Activated CD8-positive, alpha-beta T cell treated with anti-CD3 and anti-CD28 coated beads, Interleukin-2, amount 10 ng/mL, durations not matched to agents 7 days and 5 days (primary cell): ENCODE measurements at regions not wholly inside any gene's neighbourhood (a gene's known extent, or its start where the extent isn't known, plus 50 kb on each side); places are given as distances from the start of the nearest gene placed in this dataset.

Experiments
- ATAC-seq: fragments of 150-1000 bp; cut with Tn5 transposase; one replicate; pipeline ENCODE4 v1.10.0; 2021; ENCODE audit warnings: moderate library complexity
- CTCF ChIA-PET: fragments of 350-600 bp; sonication (Branson Sonifier 250); formaldehyde crosslinking; loops from one replicate; lab custom pipeline; 2021; ENCODE audit warnings: antibody characterized with exemption; lab: Charles Lee
- POLR2A ChIA-PET: fragments of 350-600 bp; sonication (Branson Sonifier 250); formaldehyde crosslinking; loops from one replicate; lab custom pipeline; 2021; ENCODE audit warnings: antibody characterized with exemption; lab: Charles Lee
- DNase-seq: peaks from one replicate; pipeline ENCODE4 v3.0.0-alpha.2; 2020
- H3K27ac Mint-ChIP-seq: one replicate; pipeline ENCODE4 v1.8.0; 2021; ENCODE audit warnings: mild to moderate bottlenecking, mixed read lengths
- H3K27me3 Mint-ChIP-seq: one replicate; pipeline ENCODE4 v1.8.0; 2021; ENCODE audit warnings: low read depth, mixed read lengths
- H3K36me3 Mint-ChIP-seq: one replicate; pipeline ENCODE4 v1.8.0; 2021; ENCODE audit warnings: low read depth, mixed read lengths
- H3K4me1 Mint-ChIP-seq: one replicate; pipeline ENCODE4 v1.8.0; 2021; ENCODE audit warnings: low read depth, mixed read lengths
- H3K4me3 Mint-ChIP-seq: one replicate; pipeline ENCODE4 v1.8.0; 2021; ENCODE audit warnings: mild to moderate bottlenecking, mixed read lengths
- H3K9me3 Mint-ChIP-seq: one replicate; pipeline ENCODE4 v1.8.0; 2022; ENCODE audit warnings: mixed read lengths; ENCODE audit not compliant: insufficient read depth

DNA sequence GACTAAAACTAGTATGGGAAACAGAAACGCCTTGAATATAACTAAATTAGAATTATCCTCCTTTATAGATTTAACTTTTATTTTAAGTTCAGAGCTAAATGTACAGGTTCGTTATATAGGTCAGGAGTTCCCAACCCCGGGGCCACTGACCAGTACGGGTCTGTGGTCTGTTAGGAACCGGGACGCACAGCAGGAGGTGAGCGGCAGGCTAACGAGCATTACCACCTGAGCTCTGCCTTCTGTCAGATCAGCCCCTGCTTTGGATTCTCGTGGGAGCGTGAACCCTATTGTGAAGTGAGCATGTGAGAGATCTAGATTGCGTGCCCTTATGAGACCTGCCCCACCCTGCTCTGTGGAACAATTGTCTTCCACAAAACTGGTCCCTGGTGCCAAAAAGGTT lies 51.0 kb downstream of the FAT4 start:
- no peak overlapping the region for H3K4me3 Mint-ChIP-seq
- H3K4me1 Mint-ChIP-seq = no peaks in the 10 kb centered on the region
- ChIA-PET CTCF (no interaction called here), POLR2A (no interaction called here)
- DNase-seq (no peak), ATAC-seq (no peak)
- H3K9me3 Mint-ChIP-seq = no peaks in the 10 kb centered on the region
- no peaks in the 10 kb centered on the region for H3K36me3 Mint-ChIP-seq
- H3K27me3 Mint-ChIP-seq = no peaks in the 10 kb centered on the region
- no peak overlapping the region for H3K27ac Mint-ChIP-seq

DNA sequence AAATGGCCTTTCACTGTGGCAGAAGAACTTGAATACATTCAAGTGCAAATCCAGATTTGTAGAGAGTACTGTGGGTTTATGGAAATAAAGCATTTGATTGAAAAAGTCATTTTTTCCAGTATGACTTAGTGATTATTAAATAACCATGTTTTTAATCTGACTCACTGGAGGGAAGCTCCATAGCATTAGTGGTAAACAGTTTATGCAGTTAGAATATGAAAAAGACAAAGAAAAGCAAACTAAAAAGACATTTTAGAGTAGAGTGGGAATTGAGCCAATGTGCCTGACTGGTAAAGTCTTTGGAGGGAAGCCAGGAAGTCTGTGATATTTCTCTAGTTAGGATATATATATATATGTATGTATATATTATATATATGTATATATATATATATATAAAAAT lies 53.4 kb downstream of the FAT4 start:
- no peak for ATAC-seq
- H3K36me3 Mint-ChIP-seq = no peaks in the 10 kb centered on the region
- H3K4me1 Mint-ChIP-seq = no peaks in the 10 kb centered on the region
- ChIA-PET CTCF (no interaction called here), POLR2A (no interaction called here)
- no peaks in the 10 kb centered on the region for H3K9me3 Mint-ChIP-seq
- no peaks in the 10 kb centered on the region for H3K27me3 Mint-ChIP-seq
- no peak overlapping the region for H3K27ac Mint-ChIP-seq
- H3K4me3 Mint-ChIP-seq = no peak overlapping the region
- DNase-seq = no peak

DNA sequence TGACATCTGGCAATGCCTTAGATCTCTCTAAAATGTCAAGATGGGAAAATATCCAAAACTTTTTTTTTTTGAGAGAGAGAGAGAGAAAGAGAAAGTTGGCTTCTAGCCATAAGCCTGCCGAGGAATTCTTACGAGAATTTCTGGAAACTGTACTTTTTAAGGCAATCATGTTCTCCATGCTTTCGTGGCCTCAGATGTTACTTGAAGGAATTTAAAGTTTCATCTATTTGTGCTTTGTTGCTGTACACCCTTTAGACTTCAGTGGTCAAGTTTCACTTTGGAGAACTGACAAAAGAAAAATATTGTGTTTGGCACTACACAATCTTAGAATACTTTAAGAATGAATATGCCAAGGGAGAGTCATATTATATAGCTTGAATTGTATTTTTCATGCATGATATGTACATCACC lies 53.9 kb downstream of the FAT4 start:
- Mint-ChIP-seq H3K9me3 (no peaks in the 10 kb centered on the region), H3K27ac (no peak overlapping the region), H3K36me3 (no peaks in the 10 kb centered on the region), H3K27me3 (no peaks in the 10 kb centered on the region), H3K4me1 (no peaks in the 10 kb centered on the region), H3K4me3 (no peak overlapping the region)
- ATAC-seq (no peak), DNase-seq (no peak)
- POLR2A ChIA-PET = no interaction called here
- CTCF ChIA-PET = no interaction called here

DNA sequence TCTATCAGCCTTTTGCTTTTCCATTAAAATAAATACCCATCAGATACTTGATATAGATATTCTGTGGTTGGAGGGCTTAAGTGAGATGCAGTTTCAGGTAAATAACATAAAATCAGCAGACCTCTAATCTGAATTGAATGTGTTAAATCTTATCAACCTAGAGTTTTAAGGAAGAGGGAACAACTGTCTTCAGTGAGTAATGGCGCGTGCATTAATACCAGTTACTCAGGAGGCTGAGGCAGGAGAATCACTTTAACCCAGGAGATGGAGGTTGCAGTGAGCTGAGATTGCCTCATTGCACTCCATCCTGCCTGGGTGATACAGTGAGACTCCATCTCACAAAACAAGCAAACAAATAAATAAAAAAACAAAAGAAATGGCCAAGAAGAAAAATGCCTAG lies 54.3 kb downstream of the FAT4 start:
- H3K27ac Mint-ChIP-seq = no peak overlapping the region
- no peaks in the 10 kb centered on the region for H3K9me3 Mint-ChIP-seq
- no peak for DNase-seq
- H3K36me3 Mint-ChIP-seq = no peaks in the 10 kb centered on the region
- H3K4me3 Mint-ChIP-seq = no peak overlapping the region
- H3K27me3 Mint-ChIP-seq = no peaks in the 10 kb centered on the region
- no peak for ATAC-seq
- ChIA-PET CTCF (no interaction called here), POLR2A (no interaction called here)
- no peaks in the 10 kb centered on the region for H3K4me1 Mint-ChIP-seq

DNA sequence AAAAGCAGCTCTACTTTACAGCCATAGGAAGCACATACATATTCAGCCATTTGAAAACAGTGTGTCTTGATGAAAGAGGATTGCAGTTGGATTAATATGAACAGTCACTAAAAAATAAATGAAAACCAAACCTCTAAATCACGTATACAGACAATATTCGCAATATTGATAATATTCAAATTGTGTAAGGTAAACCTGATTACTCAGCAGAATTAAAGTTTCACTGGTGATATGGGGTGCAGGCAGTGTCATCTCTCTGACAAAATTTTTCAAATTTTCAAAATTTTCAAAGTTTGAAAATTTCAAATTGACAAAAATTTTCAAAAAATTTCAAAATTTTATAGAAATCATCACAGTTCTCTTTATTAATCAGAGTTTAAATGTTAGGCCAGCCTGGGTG lies 55.7 kb downstream of the FAT4 start:
- Mint-ChIP-seq H3K4me3 (no peak overlapping the region), H3K27me3 (no peaks in the 10 kb centered on the region), H3K9me3 (no peaks in the 10 kb centered on the region), H3K4me1 (no peaks in the 10 kb centered on the region), H3K36me3 (no peaks in the 10 kb centered on the region), H3K27ac (no peak overlapping the region)
- CTCF ChIA-PET = interaction anchor here (0.6 kb wide), 1 partner anchor 1469 kb away, joined by 3 read pairs; no protein-coding TSS in a partner anchor
- ATAC-seq (no peak), DNase-seq (no peak)
- POLR2A ChIA-PET = no interaction called here

DNA sequence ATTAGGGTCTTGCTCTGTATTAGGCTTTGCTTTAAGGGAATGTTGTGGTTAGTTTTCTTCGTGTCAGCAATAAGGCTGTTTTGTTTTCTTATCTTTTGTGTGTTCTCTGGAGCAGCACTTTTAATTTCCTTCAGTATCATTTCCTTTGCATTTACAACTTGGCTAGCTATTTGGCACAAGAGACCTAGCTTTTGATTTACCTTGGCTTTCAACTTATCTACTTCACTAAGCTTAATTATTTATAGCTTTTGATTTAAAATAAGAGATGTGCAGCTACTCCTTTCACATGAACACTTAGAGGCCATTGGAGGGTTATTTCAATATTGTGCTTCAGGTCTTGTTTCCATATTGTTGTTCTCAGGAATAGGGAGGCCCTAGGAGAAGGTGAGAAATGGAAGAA lies 68.2 kb downstream of the FAT4 start:
- Mint-ChIP-seq H3K9me3 (no peaks in the 10 kb centered on the region), H3K4me1 (no peaks in the 10 kb centered on the region), H3K36me3 (no peaks in the 10 kb centered on the region), H3K27ac (no peak overlapping the region), H3K4me3 (no peak overlapping the region), H3K27me3 (no peaks in the 10 kb centered on the region)
- CTCF ChIA-PET = no interaction called here
- no peak for DNase-seq
- ATAC-seq = no peak
- POLR2A ChIA-PET = no interaction called here

DNA sequence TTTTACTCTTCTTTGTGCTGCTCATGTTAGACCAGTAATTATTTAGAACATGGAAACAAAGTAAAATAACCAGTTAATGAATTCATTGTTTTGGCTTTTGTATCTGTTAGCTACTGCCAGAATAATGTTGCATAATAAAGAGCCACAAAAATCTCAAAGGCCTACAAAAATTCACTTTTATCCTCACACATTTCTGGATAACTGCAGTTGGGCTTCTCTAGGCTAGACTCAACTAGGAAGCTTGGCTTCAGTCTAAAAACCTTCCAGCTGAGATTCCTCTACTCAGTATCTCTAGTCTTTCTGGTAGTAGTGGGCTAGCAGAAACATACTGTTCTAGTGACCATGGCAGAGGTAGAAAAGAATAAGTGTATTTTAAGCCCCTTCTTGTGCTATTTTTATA lies 73.0 kb downstream of the FAT4 start:
- POLR2A ChIA-PET = no interaction called here
- DNase-seq (no peak), ATAC-seq (no peak)
- Mint-ChIP-seq H3K4me1 (no peaks in the 10 kb centered on the region), H3K27ac (no peak overlapping the region), H3K9me3 (no peaks in the 10 kb centered on the region), H3K36me3 (no peaks in the 10 kb centered on the region), H3K27me3 (no peaks in the 10 kb centered on the region), H3K4me3 (no peak overlapping the region)
- CTCF ChIA-PET = no interaction called here

DNA sequence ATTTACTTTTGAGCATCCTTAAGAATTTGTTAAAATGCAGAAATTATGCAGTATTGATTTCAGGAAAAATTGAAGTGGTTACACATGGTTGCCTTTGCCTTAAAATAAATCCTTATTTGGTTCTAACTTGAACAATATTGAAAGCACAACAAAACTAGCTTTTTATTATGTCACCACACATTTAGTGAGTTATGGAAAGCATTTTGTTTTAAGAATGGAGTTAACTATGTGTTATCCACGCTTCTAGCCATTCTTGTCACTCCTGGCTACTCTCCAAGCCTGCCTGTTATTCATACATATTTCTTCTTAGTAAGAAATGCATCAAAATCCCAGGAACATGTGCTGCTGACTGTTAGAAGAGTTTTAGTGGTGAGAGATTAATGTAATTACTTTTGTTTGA lies 73.9 kb downstream of the FAT4 start:
- no peak overlapping the region for H3K27ac Mint-ChIP-seq
- H3K36me3 Mint-ChIP-seq = no peaks in the 10 kb centered on the region
- no peak for ATAC-seq
- ChIA-PET CTCF (no interaction called here), POLR2A (no interaction called here)
- H3K4me1 Mint-ChIP-seq = no peaks in the 10 kb centered on the region
- no peak for DNase-seq
- no peaks in the 10 kb centered on the region for H3K27me3 Mint-ChIP-seq
- no peaks in the 10 kb centered on the region for H3K9me3 Mint-ChIP-seq
- H3K4me3 Mint-ChIP-seq = no peak overlapping the region

DNA sequence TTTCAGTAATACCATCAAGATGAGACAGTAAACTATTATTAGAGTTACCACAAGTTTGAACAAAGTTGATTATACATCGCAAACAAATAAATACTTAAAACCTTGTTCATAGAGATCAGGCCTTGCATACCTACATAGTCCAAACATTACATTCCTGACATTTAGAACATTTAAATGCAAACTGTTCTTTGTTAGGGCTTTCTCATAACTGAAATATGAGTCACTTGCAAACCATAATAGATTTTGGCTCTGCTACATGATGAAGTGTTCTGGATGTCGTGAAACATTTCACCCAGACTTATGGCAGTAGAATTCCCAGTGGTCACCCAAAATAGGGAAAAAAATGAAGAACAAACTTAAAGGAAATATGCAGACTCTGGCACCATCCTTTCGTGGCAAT lies 75.0 kb downstream of the FAT4 start:
- ChIA-PET CTCF (no interaction called here), POLR2A (no interaction called here)
- Mint-ChIP-seq H3K4me3 (no peak overlapping the region), H3K4me1 (no peaks in the 10 kb centered on the region), H3K27ac (no peak overlapping the region), H3K27me3 (no peaks in the 10 kb centered on the region), H3K36me3 (no peaks in the 10 kb centered on the region), H3K9me3 (no peaks in the 10 kb centered on the region)
- ATAC-seq (no peak), DNase-seq (no peak)

DNA sequence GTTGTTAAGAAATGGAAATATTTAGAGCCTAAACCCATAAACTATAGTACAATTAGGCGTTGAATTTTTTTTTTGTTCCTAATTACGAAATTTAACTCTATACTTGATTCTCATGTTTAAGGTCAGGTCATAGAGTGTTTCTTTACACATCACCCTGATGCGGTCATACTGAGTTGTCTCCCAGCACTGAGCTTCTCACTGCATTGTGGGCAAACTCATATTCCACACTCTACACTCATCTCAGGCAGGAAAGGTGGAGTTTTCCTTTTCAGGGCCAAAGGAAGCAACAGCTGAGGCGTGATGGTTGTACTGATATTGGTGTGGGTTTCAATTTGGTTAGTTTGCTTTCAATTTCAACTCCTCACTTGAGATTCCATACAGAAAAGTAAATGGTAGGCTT lies 75.4 kb downstream of the FAT4 start:
- ChIA-PET CTCF (no interaction called here), POLR2A (no interaction called here)
- ATAC-seq (no peak), DNase-seq (no peak)
- H3K9me3 Mint-ChIP-seq = no peaks in the 10 kb centered on the region
- H3K4me3 Mint-ChIP-seq = no peak overlapping the region
- no peak overlapping the region for H3K27ac Mint-ChIP-seq
- no peaks in the 10 kb centered on the region for H3K36me3 Mint-ChIP-seq
- H3K27me3 Mint-ChIP-seq = no peaks in the 10 kb centered on the region
- H3K4me1 Mint-ChIP-seq = no peaks in the 10 kb centered on the region

DNA sequence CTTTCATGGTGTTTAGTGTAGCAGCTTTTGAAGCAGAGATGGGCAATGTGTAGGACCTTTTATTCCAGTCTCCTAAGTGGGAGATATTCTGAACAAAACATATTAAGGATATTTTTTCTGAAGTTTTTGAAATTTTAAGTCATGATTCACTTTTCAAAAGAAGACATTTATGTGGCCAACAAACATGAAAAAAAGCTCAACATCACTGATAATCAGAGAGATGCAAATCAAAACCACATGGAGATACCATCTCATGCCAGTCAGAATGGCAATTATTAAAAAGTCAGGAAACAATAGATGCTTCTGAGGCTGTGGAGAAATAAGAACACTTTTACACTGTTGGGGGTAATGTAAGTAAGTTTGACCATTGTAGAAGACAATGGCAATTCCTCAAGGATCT lies 76.0 kb downstream of the FAT4 start:
- CTCF ChIA-PET = no interaction called here
- Mint-ChIP-seq H3K36me3 (no peaks in the 10 kb centered on the region), H3K4me1 (no peaks in the 10 kb centered on the region), H3K27me3 (no peaks in the 10 kb centered on the region), H3K27ac (no peak overlapping the region), H3K9me3 (no peaks in the 10 kb centered on the region), H3K4me3 (no peak overlapping the region)
- no peak for ATAC-seq
- DNase-seq = no peak
- POLR2A ChIA-PET = no interaction called here

DNA sequence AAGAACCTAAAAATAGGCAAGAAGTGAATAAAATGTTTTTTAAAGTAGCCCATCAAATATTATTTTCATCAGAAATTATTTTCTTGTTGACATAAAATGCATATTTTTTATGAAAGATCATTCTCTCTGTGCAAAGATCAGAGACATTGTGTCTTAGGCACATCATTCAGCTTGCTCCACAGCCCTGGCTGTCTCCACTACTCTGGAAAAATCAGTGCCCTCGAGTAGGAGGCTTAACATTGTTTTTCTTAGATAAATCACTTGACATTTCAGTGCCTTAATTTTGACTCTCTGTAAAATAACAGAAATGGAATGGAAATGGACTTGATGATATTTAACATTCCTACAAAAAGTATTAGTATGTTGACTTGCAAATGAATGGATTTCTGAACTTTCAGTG lies 77.9 kb downstream of the FAT4 start:
- H3K9me3 Mint-ChIP-seq = no peaks in the 10 kb centered on the region
- ChIA-PET POLR2A (no interaction called here), CTCF (no interaction called here)
- no peak for DNase-seq
- no peak for ATAC-seq
- H3K36me3 Mint-ChIP-seq = no peaks in the 10 kb centered on the region
- H3K4me1 Mint-ChIP-seq = no peaks in the 10 kb centered on the region
- H3K4me3 Mint-ChIP-seq = no peak overlapping the region
- H3K27ac Mint-ChIP-seq = no peak overlapping the region
- H3K27me3 Mint-ChIP-seq = no peaks in the 10 kb centered on the region

DNA sequence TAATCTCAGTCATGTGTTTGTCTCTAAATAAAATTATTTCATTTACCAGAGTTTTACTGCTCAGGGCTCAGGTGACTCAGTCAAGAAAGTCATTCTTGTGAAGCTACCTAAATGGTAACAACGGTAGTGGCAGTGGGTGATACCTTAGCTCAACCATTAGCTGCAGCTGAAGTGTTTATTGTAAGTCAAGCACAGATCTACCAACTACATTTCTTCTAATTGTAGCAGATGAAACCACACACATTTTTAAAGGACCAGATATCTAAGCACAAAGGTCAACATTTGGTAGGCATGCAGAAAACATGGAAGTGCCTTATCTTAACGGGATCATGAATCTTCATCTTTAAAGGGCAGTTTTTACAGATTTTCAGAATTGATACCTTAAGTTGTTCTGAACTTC lies 79.1 kb downstream of the FAT4 start:
- no peaks in the 10 kb centered on the region for H3K27me3 Mint-ChIP-seq
- H3K36me3 Mint-ChIP-seq = no peaks in the 10 kb centered on the region
- DNase-seq = no peak
- ChIA-PET CTCF (no interaction called here), POLR2A (no interaction called here)
- no peak overlapping the region for H3K27ac Mint-ChIP-seq
- ATAC-seq = no peak
- H3K9me3 Mint-ChIP-seq = no peaks in the 10 kb centered on the region
- no peaks in the 10 kb centered on the region for H3K4me1 Mint-ChIP-seq
- no peak overlapping the region for H3K4me3 Mint-ChIP-seq
